GM23338 (cell line): ENCODE measurements at regions not wholly inside any gene's neighbourhood (a gene's known extent, or its start where the extent isn't known, plus 50 kb on each side); places are given as distances from the start of the nearest gene placed in this dataset.

Experiments used
- ATAC-seq: fragments of 200-7000 bp; cut with Tn5 transposase; 3 replicates; pipeline ENCODE4 v1.9.1; 2020
- DNase-seq: peaks from one replicate; pipeline ENCODE4 v3.0.0-alpha.2; 2015; ENCODE audit warnings: low spot score
- H2AFZ ChIP-seq: fragments of 200-600 bp; sonication (generic); 2 replicates; pipeline ENCODE4 v1.8.0; 2016; ENCODE audit warnings: antibody characterized with exemption, mild to moderate bottlenecking, moderate library complexity
- H3F3A ChIP-seq: fragments of 200-600 bp; sonication (generic); replicated peaks from 2 replicates; pipeline ENCODE4 v1.8.0; 2017; ENCODE audit warnings: antibody characterized with exemption, mixed run types, low read depth
- H3K27ac ChIP-seq: fragments of 200-600 bp; sonication (generic); 2 replicates; pipeline ENCODE4 v1.6.1; 2016; ENCODE audit warnings: low read depth
- H3K27me3 ChIP-seq: fragments of 200-600 bp; sonication (generic); 2 replicates; pipeline ENCODE4 v1.8.0; 2016; ENCODE audit warnings: mild to moderate bottlenecking, mixed run types, moderate library complexity; ENCODE audit not compliant: insufficient read depth
- H3K36me3 ChIP-seq: fragments of 200-600 bp; sonication (generic); 2 replicates; pipeline ENCODE4 v1.8.0; 2016; ENCODE audit warnings: mild to moderate bottlenecking; ENCODE audit not compliant: insufficient read depth
- H3K4me1 ChIP-seq: fragments of 200-600 bp; sonication (generic); 2 replicates; pipeline ENCODE4 v1.8.0; 2016; ENCODE audit warnings: mild to moderate bottlenecking, moderate library complexity; ENCODE audit not compliant: insufficient read depth
- H3K4me2 ChIP-seq: fragments of 200-600 bp; sonication (generic); 2 replicates; pipeline ENCODE4 v1.7.1; 2017; ENCODE audit warnings: mixed run types
- H3K4me3 ChIP-seq: fragments of 200-600 bp; sonication (generic); 2 replicates; pipeline ENCODE4 v1.6.1; 2016; ENCODE audit warnings: mixed run types
- H3K79me2 ChIP-seq: fragments of 200-600 bp; sonication (generic); replicated peaks from 2 replicates; pipeline ENCODE4 v1.8.0; 2017; ENCODE audit warnings: mild to moderate bottlenecking; ENCODE audit not compliant: insufficient read depth
- H3K9me2 ChIP-seq: fragments of 200-600 bp; sonication (generic); 2 replicates; pipeline ENCODE4 v1.8.0; 2017; ENCODE audit not compliant: insufficient read depth
- H4K20me1 ChIP-seq: fragments of 200-600 bp; sonication (generic); replicated peaks from 2 replicates; pipeline ENCODE4 v1.8.0; 2017; ENCODE audit warnings: mild to moderate bottlenecking; ENCODE audit not compliant: insufficient read depth
- H3K27ac Mint-ChIP-seq: 2 replicates; pipeline ENCODE4 v1.8.0; 2020; ENCODE audit warnings: inconsistent platforms, mild to moderate bottlenecking, moderate library complexity, mixed read lengths
- H3K27me3 Mint-ChIP-seq: 3 replicates; pipeline ENCODE4 v1.8.0; 2022; ENCODE audit warnings: low read depth, mild to moderate bottlenecking, moderate library complexity, mixed read lengths, inconsistent platforms; ENCODE audit not compliant: insufficient read depth, poor library complexity
- H3K36me3 Mint-ChIP-seq: 3 replicates; pipeline ENCODE4 v1.8.0; 2021; ENCODE audit warnings: low read depth, mild to moderate bottlenecking, inconsistent platforms, moderate library complexity, mixed read lengths
- H3K4me1 Mint-ChIP-seq: 3 replicates; pipeline ENCODE4 v1.8.0; 2020; ENCODE audit warnings: mild to moderate bottlenecking, inconsistent platforms, mixed read lengths
- H3K4me3 Mint-ChIP-seq: 3 replicates; pipeline ENCODE4 v1.8.0; 2021; ENCODE audit warnings: moderate library complexity, mild to moderate bottlenecking, inconsistent platforms, mixed read lengths
- H3K9me3 Mint-ChIP-seq: 3 replicates; pipeline ENCODE4 v1.8.0; 2020; ENCODE audit warnings: moderate library complexity, mild to moderate bottlenecking, inconsistent platforms, mixed read lengths
- CREB1 ChIP-seq: fragments of 250-450 bp; sonication (Bioruptor Pico); IDR thresholded peaks from 2 replicates; pipeline ENCODE4 v1.5.0; 2020; ENCODE audit warnings: low read depth, mild to moderate bottlenecking, moderate library complexity
- EZH2phosphoT487 ChIP-seq: fragments of 200-600 bp; sonication (generic); IDR thresholded peaks from one replicate; pipeline ENCODE4 v1.8.1; 2018; ENCODE audit warnings: antibody characterized with exemption; ENCODE audit not compliant: unreplicated experiment
- JUNB ChIP-seq: IDR thresholded peaks from one replicate; pipeline ENCODE4 v1.6.1; 2016; ENCODE audit warnings: antibody characterized with exemption; ENCODE audit not compliant: unreplicated experiment
- NANOG ChIP-seq: IDR thresholded peaks from 2 replicates; pipeline ENCODE4 v1.6.1; 2016; ENCODE audit warnings: antibody characterized with exemption, borderline replicate concordance
- ZNF462 ChIP-seq: fragments of 250-450 bp; sonication (Bioruptor Pico); IDR thresholded peaks from 2 replicates; pipeline ENCODE4 v1.5.0; 2020; ENCODE audit warnings: mild to moderate bottlenecking, moderate library complexity
- TF ChIP-seq, protein P1 (sequence below), 2 experiments: fragments of 200-600 bp in 1 of 2; sonication (generic) in 1 of 2; conservative IDR thresholded peaks; 2 replicates each; pipeline versions ENCODE4 v1.5.1 to v1.6.1; 2016 to 2017; ENCODE audit warnings: antibody characterized with exemption in 2 of 2, low read depth in 2 of 2, mild to moderate bottlenecking in 2 of 2, moderate library complexity in 1 of 2

DNA sequence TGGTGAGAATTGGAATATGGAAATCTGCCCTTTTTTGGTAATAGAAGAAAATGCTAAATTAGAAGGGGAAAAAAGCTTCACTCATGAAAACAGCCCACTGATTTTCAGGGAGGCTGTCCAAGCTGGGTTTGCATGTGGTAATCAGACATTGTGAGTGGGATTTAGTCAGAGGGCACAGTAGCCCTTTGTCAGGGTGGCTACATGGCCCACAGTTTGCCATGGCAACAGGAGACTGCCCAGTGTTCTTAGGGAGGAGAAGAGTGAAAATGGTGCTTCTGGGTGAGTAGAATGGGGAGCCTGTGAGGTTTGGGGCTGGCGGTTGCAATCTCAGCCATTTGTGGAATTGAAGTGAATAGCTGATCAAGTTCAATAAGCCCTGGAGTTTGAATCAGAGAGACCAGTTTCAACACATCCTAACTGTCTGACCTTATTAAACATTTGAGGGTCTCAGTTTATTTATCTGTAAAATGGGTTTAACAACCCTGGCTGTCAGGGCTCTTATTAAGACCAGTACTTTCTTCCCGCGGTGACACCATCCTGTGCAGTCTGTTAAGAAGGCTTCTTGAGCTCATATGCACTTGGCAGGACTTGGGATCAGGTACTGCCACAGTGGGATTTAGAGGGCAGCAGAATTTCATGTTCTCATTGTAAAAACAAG is 107.6 kb upstream of the TNC start (continued):
- no peak for TF ChIP-seq ZNF462
- no peak for TF ChIP-seq EZH2phosphoT487
- no peak for TF ChIP-seq JUNB
- TF ChIP-seq NANOG, result no peak

DNA sequence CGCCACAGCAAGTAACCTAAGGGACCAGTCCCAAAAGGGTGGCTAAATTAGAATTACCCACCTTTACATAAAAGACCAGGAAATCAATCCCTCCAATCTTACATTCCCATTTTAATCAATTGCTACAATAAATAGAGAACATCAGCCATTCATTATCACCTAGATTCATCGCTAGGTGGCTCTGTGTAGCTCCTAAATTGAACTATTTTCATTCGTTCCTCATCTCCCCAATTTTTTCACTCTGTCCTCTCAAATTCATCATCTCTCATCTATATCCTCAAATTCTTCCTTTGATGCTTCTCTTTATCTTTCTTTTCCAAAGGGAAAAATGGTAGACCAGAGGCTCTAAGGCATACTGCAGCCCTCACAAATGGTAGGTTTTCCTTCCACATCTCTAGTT is 108.2 kb upstream of the TNC start:
- DNase-seq (peak; percentile 15), ATAC-seq (no peak)
- peaks cover 2% of the 10 kb centered on the region for H3K27me3 Mint-ChIP-seq

More for the DNA sequence above, 108.2 kb upstream of the TNC start:
- Histone ChIP-seq H3F3A (no peaks in the 10 kb centered on the region), H3K27ac (no peak overlapping the region), H3K4me3 (no peak overlapping the region), H3K79me2 (no peaks in the 10 kb centered on the region), H3K9me2 (peaks cover 7% of the 10 kb centered on the region; the same call in 1 of the 2 replicates), H3K36me3 (no peaks in the 10 kb centered on the region), H3K27me3 (no peaks in the 10 kb centered on the region), H3K4me2 (no peak overlapping the region), H3K4me1 (no peaks in the 10 kb centered on the region), H4K20me1 (no peaks in the 10 kb centered on the region), H2AFZ (no peak overlapping the region)
- H3K9me3 Mint-ChIP-seq, result no peaks in the 10 kb centered on the region
- H3K4me3 Mint-ChIP-seq, result no peak overlapping the region
- peaks cover 6% of the 10 kb centered on the region; the same call in 2 of the 3 replicates for H3K4me1 Mint-ChIP-seq
- no peak for TF ChIP-seq CREB1 (CRISPR knock-in tag)
- TF ChIP-seq, protein P1, sequence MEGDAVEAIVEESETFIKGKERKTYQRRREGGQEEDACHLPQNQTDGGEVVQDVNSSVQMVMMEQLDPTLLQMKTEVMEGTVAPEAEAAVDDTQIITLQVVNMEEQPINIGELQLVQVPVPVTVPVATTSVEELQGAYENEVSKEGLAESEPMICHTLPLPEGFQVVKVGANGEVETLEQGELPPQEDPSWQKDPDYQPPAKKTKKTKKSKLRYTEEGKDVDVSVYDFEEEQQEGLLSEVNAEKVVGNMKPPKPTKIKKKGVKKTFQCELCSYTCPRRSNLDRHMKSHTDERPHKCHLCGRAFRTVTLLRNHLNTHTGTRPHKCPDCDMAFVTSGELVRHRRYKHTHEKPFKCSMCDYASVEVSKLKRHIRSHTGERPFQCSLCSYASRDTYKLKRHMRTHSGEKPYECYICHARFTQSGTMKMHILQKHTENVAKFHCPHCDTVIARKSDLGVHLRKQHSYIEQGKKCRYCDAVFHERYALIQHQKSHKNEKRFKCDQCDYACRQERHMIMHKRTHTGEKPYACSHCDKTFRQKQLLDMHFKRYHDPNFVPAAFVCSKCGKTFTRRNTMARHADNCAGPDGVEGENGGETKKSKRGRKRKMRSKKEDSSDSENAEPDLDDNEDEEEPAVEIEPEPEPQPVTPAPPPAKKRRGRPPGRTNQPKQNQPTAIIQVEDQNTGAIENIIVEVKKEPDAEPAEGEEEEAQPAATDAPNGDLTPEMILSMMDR (conservative IDR thresholded peaks at IDR 0.05; ENCODE audit: low read depth in 2 of 2), result peak; percentile 53 to 58
- H3K36me3 Mint-ChIP-seq, result no peaks in the 10 kb centered on the region
- no peak overlapping the region for H3K27ac Mint-ChIP-seq
